MM.1S (cell line): ENCODE measurements at regions not wholly inside any gene's neighbourhood (a gene's known extent, or its start where the extent isn't known, plus 50 kb on each side); places are given as distances from the start of the nearest gene placed in this dataset.
"Not testable (repeated sequence)": the region's sequence is repeated elsewhere in the genome, so short reads cannot be mapped to it uniquely, and the experiment has no call there.

ENCODE experiments used
- DNase-seq: peaks from one replicate; pipeline ENCODE4 v3.0.0-alpha.2; 2015
- H2AFZ ChIP-seq: fragments of 300-600 bp; sonication (generic); 2 replicates; pipeline ENCODE4 v1.6.0; 2016; ENCODE audit warnings: antibody characterized with exemption, low read length
- H3F3A ChIP-seq: fragments of 300-600 bp; sonication (generic); 2 replicates; pipeline ENCODE4 v1.6.1; 2016; ENCODE audit warnings: mild to moderate bottlenecking, antibody characterized with exemption, low read length, moderate library complexity, mixed read lengths; ENCODE audit not compliant: insufficient read depth
- H3K27ac ChIP-seq: fragments of 300-600 bp; sonication (generic); 2 replicates; pipeline ENCODE4 v1.5.1; 2016; ENCODE audit warnings: mild to moderate bottlenecking, low read length
- H3K27me3 ChIP-seq: fragments of 300-600 bp; sonication (generic); replicated peaks from 2 replicates; pipeline ENCODE4 v1.6.0; 2016; ENCODE audit warnings: low read length; ENCODE audit not compliant: insufficient read depth
- H3K36me3 ChIP-seq: fragments of 300-600 bp; sonication (generic); replicated peaks from 2 replicates; pipeline ENCODE4 v1.6.1; 2016; ENCODE audit warnings: mild to moderate bottlenecking, low read length, mixed read lengths; ENCODE audit not compliant: insufficient read depth
- H3K4me1 ChIP-seq: fragments of 300-600 bp; sonication (generic); 2 replicates; pipeline ENCODE4 v1.6.1; 2016; ENCODE audit warnings: low read length, mixed read lengths
- H3K4me2 ChIP-seq: fragments of 300-600 bp; sonication (generic); 2 replicates; pipeline ENCODE4 v1.6.0; 2016; ENCODE audit warnings: low read depth, low read length
- H3K4me3 ChIP-seq: fragments of 300-600 bp; sonication (generic); 2 replicates; pipeline ENCODE4 v1.5.1; 2016; ENCODE audit warnings: low read length, mixed read lengths
- H3K79me2 ChIP-seq: fragments of 300-600 bp; sonication (generic); 2 replicates; pipeline ENCODE4 v1.6.1; 2016; ENCODE audit warnings: mixed run types, low read length, mixed read lengths
- H3K9ac ChIP-seq: fragments of 300-600 bp; sonication (generic); 2 replicates; pipeline ENCODE4 v1.6.1; 2016; ENCODE audit warnings: low read length, mixed read lengths
- H3K9me2 ChIP-seq: fragments of 300-600 bp; sonication (generic); replicated peaks from 2 replicates; pipeline ENCODE4 v1.6.1; 2016; ENCODE audit warnings: mild to moderate bottlenecking, low read length, mixed read lengths; ENCODE audit not compliant: insufficient read depth
- H3K9me3 ChIP-seq: fragments of 300-600 bp; sonication (generic); replicated peaks from 2 replicates; pipeline ENCODE4 v1.6.1; 2016; ENCODE audit warnings: mild to moderate bottlenecking, low read length, mixed read lengths; ENCODE audit not compliant: insufficient read depth
- H4K20me1 ChIP-seq: fragments of 300-600 bp; sonication (generic); 2 replicates; pipeline ENCODE4 v1.6.1; 2016; ENCODE audit warnings: mild to moderate bottlenecking, low read length, moderate library complexity, mixed read lengths; ENCODE audit not compliant: insufficient read depth
- CTCF ChIP-seq: fragments of 300-600 bp; sonication (generic); IDR thresholded peaks from 2 replicates; pipeline ENCODE4 v1.5.1; 2016; ENCODE audit warnings: antibody characterized with exemption, low read length, mixed read lengths
- EZH2 ChIP-seq: fragments of 300-600 bp; sonication (generic); optimal IDR thresholded peaks from 2 replicates; pipeline ENCODE3; 2017; ENCODE audit warnings: low read depth, mild to moderate bottlenecking, antibody characterized with exemption, low read length, mixed read lengths
- EZH2phosphoT487 ChIP-seq: fragments of 300-600 bp; sonication (generic); IDR thresholded peaks from 2 replicates; pipeline ENCODE4 v1.6.1; 2018; ENCODE audit warnings: antibody characterized with exemption, low read length

GRCh38 chr20:48447456-48447855 is 380.3 kb downstream of the PREX1 start:
- TF ChIP-seq EZH2phosphoT487 (no peak), EZH2 (no peak), CTCF (no peak)
- H3K9me3 ChIP-seq: no peaks in the 10 kb centered on the region
- no peak overlapping the region for H3K27ac ChIP-seq
- H3K36me3 ChIP-seq: no peaks in the 10 kb centered on the region
- DNase-seq: no peak
- H3K79me2 ChIP-seq: no peaks in the 10 kb centered on the region
- H4K20me1 ChIP-seq: no peaks in the 10 kb centered on the region
- H2AFZ ChIP-seq: no peak overlapping the region
- no peaks in the 10 kb centered on the region for H3K9me2 ChIP-seq
- no peaks in the 10 kb centered on the region for H3K4me1 ChIP-seq
- H3K4me2 ChIP-seq: no peak overlapping the region
- H3K4me3 ChIP-seq: no peak overlapping the region
- H3K27me3 ChIP-seq: no peaks in the 10 kb centered on the region
- no peaks in the 10 kb centered on the region for H3F3A ChIP-seq
- no peak overlapping the region for H3K9ac ChIP-seq

- no peaks in the 10 kb centered on the region for H4K20me1 ChIP-seq
- TF ChIP-seq EZH2: no peak
- H3K27me3 ChIP-seq: no peaks in the 10 kb centered on the region
Observed at GRCh38 chr20:48445827-48446226, 382.0 kb downstream of the PREX1 start.

GRCh38 chr20:48444249-48444648 is 383.6 kb downstream of the PREX1 start:
- H3K9ac ChIP-seq: no peak overlapping the region
- no peaks in the 10 kb centered on the region for H3K27me3 ChIP-seq
- H3K4me1 ChIP-seq: no peaks in the 10 kb centered on the region
- H3K27ac ChIP-seq: no peak overlapping the region
- no peaks in the 10 kb centered on the region for H3F3A ChIP-seq
- H3K36me3 ChIP-seq: no peaks in the 10 kb centered on the region
- DNase-seq: no peak
- no peak overlapping the region for H3K4me3 ChIP-seq
- H4K20me1 ChIP-seq: no peaks in the 10 kb centered on the region
- no peak overlapping the region for H3K4me2 ChIP-seq
- H2AFZ ChIP-seq: no peak overlapping the region
- no peaks in the 10 kb centered on the region for H3K9me2 ChIP-seq
- no peaks in the 10 kb centered on the region for H3K79me2 ChIP-seq
- H3K9me3 ChIP-seq: no peaks in the 10 kb centered on the region
- TF ChIP-seq EZH2phosphoT487: no peak
- TF ChIP-seq EZH2: no peak
- no peak for TF ChIP-seq CTCF

More at GRCh38 chr20:48445827-48446226, 382.0 kb downstream of the PREX1 start:
- no peak overlapping the region for H3K27ac ChIP-seq
- no peaks in the 10 kb centered on the region for H3K9me2 ChIP-seq
- H2AFZ ChIP-seq: no peak overlapping the region
- H3F3A ChIP-seq: no peaks in the 10 kb centered on the region
- H3K4me3 ChIP-seq: no peak overlapping the region
- no peak overlapping the region for H3K9ac ChIP-seq
- H3K4me1 ChIP-seq: no peaks in the 10 kb centered on the region
- no peaks in the 10 kb centered on the region for H3K36me3 ChIP-seq
- no peak for DNase-seq
- no peaks in the 10 kb centered on the region for H3K9me3 ChIP-seq
- H3K4me2 ChIP-seq: no peak overlapping the region
- H3K79me2 ChIP-seq: no peaks in the 10 kb centered on the region

- H3K4me3 ChIP-seq: no peak overlapping the region
- no peaks in the 10 kb centered on the region for H3K36me3 ChIP-seq
- no peaks in the 10 kb centered on the region for H3K79me2 ChIP-seq
- H3K4me2 ChIP-seq: no peak overlapping the region
- H3K9me3 ChIP-seq: no peaks in the 10 kb centered on the region
- no peaks in the 10 kb centered on the region for H3F3A ChIP-seq
- no peaks in the 10 kb centered on the region for H3K27me3 ChIP-seq
- no peak for TF ChIP-seq EZH2phosphoT487
- no peak for TF ChIP-seq EZH2
- TF ChIP-seq CTCF: no peak
- no peak for DNase-seq
- no peak overlapping the region for H2AFZ ChIP-seq
- no peak overlapping the region for H3K27ac ChIP-seq
- no peak overlapping the region for H3K9ac ChIP-seq
- H3K4me1 ChIP-seq: no peaks in the 10 kb centered on the region
- H4K20me1 ChIP-seq: no peaks in the 10 kb centered on the region
- no peaks in the 10 kb centered on the region for H3K9me2 ChIP-seq
Observed at GRCh38 chr20:48440916-48441315, 386.9 kb downstream of the PREX1 start.

- not testable (repeated sequence) for H3K4me2 ChIP-seq, DNase-seq, H4K20me1 ChIP-seq, H3K27ac ChIP-seq, H3K4me3 ChIP-seq, H3K27me3 ChIP-seq, H3K9ac ChIP-seq, H3K79me2 ChIP-seq, H3F3A ChIP-seq, H3K9me2 ChIP-seq, H3K36me3 ChIP-seq, H2AFZ ChIP-seq, H3K9me3 ChIP-seq, H3K4me1 ChIP-seq
Observed at GRCh38 chr20:48440261-48440660, 387.5 kb downstream of the PREX1 start.
